GM03348 (cell line): ENCODE measurements at regions not wholly inside any gene's neighbourhood (a gene's known extent, or its start where the extent isn't known, plus 50 kb on each side); places are given as distances from the start of the nearest gene placed in this dataset.
"Not testable (repeated sequence)": the region's sequence is repeated elsewhere in the genome, so short reads cannot be mapped to it uniquely, and the experiment has no call there.

Source experiments
- DNase-seq: peaks from one replicate; pipeline ENCODE4 v3.0.0; 2012; ENCODE audit warnings: low spot score

GRCh38 chr3:95172164-95172943 is 1109.5 kb downstream of the NSUN3 start:
- no peak for DNase-seq

- DNase-seq: no peak
These were observed 1114.2 kb downstream of the NSUN3 start for GRCh38 chr3:95177096-95177495.

GRCh38 chr3:95184038-95184437 is 1121.2 kb downstream of the NSUN3 start:
- no peak for DNase-seq

- DNase-seq: no peak
These were observed 1126.5 kb downstream of the NSUN3 start for GRCh38 chr3:95189348-95189747.

GRCh38 chr3:95197661-95198060 is 1134.8 kb downstream of the NSUN3 start:
- DNase-seq: no peak

- DNase-seq: no peak
These were observed 1137.5 kb downstream of the NSUN3 start for GRCh38 chr3:95200384-95200783.

GRCh38 chr3:95210878-95211277 is 1148.0 kb downstream of the NSUN3 start:
- no peak for DNase-seq

GRCh38 chr3:95212117-95212516 is 1149.3 kb downstream of the NSUN3 start:
- DNase-seq: no peak

GRCh38 chr3:95215437-95215957 is 1152.6 kb downstream of the NSUN3 start:
- no peak for DNase-seq

- no peak for DNase-seq
These were observed 1154.8 kb downstream of the NSUN3 start for GRCh38 chr3:95217661-95218060.

GRCh38 chr3:95218484-95218883 is 1155.6 kb downstream of the NSUN3 start:
- DNase-seq: no peak

- no peak for DNase-seq
These were observed 1163.6 kb downstream of the NSUN3 start for GRCh38 chr3:95226437-95226836.

GRCh38 chr3:95227092-95227491 is 1164.2 kb downstream of the NSUN3 start:
- no peak for DNase-seq

GRCh38 chr3:95228416-95228815 is 1165.6 kb downstream of the NSUN3 start:
- no peak for DNase-seq

GRCh38 chr3:95235916-95236315 is 1173.1 kb downstream of the NSUN3 start:
- no peak for DNase-seq

- no peak for DNase-seq
These were observed 1174.9 kb downstream of the NSUN3 start for GRCh38 chr3:95237783-95238182.

- DNase-seq: no peak
These were observed 1177.5 kb downstream of the NSUN3 start for GRCh38 chr3:95240395-95240794.

- DNase-seq: not testable (repeated sequence)
These were observed 1178.4 kb downstream of the NSUN3 start for GRCh38 chr3:95241256-95241655.

- DNase-seq: no peak
These were observed 1183.6 kb downstream of the NSUN3 start for GRCh38 chr3:95246413-95246812.

GRCh38 chr3:95254061-95254460 is 1191.2 kb downstream of the NSUN3 start:
- DNase-seq: no peak

- no peak for DNase-seq
These were observed 1191.9 kb downstream of the NSUN3 start for GRCh38 chr3:95254758-95255157.

- no peak for DNase-seq
These were observed 1202.3 kb downstream of the NSUN3 start for GRCh38 chr3:95265129-95265528.

- no peak for DNase-seq
These were observed 1208.5 kb downstream of the NSUN3 start for GRCh38 chr3:95271395-95271794.

- no peak for DNase-seq
These were observed 1209.3 kb downstream of the NSUN3 start for GRCh38 chr3:95272166-95272565.
